HPDE6-E6E7 (cell line): ENCODE measurements at regions not wholly inside any gene's neighbourhood (a gene's known extent, or its start where the extent isn't known, plus 50 kb on each side); places are given as distances from the start of the nearest gene placed in this dataset.

Experiments used
- DNase-seq: peaks from one replicate; pipeline ENCODE4 v3.0.0; 2011; ENCODE audit warnings: missing footprints; ENCODE audit errors: extremely low spot score

DNA sequence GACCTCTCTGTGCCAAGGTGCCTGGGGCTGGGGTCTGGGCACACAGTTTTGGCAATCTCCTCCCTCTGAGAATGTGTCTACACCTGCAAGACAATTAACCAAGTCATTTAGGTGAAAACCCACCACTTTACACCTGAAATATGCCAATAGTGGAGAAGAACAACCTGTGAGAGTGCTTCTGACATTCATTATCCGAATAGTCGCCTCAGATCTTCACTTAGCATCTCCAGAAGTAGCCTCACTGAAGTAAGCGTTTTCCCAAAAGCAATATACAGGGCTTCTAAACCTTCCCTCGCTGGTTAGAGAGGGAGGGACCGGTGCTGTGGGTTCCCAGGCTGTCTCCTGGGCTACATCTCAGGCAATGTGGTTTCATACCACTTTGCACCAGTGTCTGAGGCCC is 173.5 kb downstream of the DDX1 start:
- no peak for DNase-seq

DNA sequence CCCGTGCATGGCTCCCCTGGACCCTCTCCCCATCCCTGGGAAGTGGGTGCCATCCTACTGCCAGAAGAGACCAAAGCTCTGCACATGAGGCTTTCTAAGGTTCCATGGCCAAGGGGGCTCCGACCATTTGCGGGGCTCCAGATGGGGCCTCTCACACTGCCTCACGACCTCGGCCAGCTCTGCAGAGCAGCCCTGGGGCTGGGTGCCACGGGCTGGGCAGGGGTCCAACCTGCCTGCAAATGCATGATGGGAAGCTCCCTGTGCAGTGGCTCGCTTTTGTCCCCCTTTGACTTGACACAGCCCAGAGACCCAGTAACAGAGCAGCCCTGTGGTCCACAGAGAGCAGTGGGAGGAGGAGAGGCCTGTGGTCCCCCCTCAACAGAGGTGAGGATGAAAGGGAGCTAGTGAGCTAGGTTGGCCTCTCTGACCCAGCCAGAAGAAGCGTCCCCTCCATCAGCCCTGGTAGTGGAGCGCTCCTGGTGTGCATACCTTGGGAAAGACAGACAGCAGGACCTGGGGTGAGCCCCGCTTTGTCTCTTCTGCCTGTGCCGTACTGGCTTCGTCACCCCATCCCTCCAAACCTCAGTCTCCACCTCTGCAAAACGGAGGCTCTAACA is 174.1 kb downstream of the DDX1 start:
- no peak for DNase-seq

DNA sequence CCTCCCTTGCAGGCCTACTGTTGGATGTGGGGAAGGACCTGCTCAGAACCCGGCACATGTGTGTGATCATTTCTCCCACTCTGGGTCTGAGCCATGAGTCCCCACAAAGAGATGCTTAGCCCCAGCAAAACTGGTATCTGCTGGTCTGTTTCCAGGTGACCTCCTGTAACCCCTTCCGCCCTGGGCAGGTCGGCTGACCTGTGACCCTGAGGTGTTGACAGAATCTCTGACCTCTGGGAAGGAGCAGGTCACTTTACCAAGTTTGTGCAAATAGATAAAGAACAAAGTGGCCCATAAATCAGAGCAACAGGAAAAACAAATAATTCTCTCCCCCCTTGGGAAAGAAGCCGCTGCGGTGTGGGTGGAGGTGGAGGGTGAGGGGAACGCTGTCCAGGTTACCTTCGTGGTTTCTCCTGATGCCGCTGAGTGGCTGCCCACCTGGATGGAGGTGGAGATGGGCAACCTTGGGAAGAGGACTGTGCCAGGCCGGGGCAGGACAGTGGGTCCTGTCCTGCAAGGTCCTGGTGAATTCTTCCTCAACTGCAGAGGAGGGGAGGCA is 174.0 kb upstream of the MYCN start:
- DNase-seq, result no peak

DNA sequence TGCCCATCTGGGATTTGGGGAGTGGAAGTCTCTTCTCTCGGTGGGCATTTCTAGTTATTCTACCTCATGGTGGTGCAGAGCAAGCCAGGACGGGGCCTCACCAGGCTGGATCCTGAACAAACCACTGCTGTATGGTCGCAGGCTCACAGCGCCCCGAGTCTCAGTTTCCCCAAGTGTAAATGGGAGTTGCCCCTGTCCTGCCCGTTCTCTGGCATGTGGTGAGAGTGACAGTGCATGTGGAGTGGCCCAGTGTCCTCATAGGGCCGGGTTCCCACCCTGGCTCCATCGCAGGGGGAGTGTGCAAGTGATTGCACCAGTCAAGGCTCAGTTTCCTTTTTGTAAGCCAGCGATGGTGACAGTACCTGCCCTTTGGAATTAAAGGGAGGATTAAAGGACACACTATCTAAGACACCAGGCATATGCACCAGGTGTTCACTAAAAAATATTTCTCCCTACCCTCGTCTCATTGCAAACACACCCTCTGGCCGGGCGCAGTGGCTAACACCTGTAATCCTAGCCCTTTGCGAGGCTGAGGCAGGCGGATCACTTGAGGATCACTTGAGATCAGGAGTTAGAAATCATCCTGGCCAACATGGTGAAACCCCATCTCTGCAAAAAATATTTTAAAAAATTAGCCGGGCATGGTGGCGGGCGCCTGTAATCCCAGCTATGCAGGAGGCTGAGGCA is 173.3 kb upstream of the MYCN start:
- no peak for DNase-seq

DNA sequence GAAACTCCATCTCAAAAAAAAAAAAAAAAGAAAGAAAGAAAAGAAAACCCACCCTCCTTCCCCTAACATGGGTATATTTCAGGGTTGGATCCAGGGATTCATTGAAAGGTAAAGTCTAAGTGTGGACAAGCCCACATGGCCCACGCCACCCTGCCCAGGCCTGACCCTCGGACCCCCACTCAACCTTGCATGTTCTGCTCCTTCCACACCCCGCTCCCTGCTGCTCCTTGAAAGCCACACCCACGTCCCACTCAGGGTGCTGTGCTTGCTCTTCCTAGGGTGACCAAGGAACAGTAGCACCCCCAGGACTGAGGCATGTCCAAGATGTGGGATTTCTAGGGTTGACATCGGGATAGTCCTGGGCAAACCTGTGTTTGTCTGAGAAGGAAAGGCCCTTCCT is 172.7 kb upstream of the MYCN start:
- DNase-seq, result no peak

DNA sequence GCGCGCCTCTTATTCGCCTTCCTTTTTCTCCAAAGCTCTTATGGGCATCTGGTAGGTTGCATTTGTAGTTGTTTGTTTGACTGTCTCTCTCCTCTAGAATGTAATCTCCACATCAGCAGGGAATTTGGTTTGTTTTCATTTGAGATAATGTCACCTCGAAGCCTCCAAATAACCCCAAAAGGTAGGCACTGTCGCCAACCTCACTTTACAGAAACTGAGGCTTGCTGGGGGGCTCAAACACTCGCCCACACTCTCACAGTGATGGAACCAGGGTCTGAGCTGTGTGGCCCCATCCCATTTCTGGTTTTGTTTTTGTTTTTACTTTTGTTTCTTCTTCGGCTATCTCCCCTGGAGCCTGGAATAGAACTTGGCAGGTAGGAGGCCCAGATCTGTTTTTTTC is 172.2 kb upstream of the MYCN start:
- DNase-seq, result no peak

DNA sequence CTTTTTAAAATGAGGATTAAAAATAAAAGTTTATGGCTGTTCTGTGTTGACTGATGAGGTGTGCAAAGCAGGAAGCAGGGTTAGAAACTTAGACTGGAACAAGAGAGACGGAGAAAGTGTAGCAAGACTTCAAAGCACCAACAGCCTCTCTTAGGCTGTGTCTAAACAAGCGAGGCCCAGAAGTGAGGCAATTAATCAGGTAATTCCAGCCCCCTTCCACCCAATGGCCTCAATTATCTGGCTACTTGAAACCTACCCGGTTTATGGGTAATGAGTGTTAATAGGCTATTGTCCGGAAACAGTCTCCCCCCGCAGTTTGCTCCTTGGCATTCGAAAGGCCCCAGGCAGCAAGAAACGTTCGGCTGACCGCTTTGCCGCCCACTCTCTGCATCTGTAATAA is 171.7 kb upstream of the MYCN start:
- no peak for DNase-seq

DNA sequence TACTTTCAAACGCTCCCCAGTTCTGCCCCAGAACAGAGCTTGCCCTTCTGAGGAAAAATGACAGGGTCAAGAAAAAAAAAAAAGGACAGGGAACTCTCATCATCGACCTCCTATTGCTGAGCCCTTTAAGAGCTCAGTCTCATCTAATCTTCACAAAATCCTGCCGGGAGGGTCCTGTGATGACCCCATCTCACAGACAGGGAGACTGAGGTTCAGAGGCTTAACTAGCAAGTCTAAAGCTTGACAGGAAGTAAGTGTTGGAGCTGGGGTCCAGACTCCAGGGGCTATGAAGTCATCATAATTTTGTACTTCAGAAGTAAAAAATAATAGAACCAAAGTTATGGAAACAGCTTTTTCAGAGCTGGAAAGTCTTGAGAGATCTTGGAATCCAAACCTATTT is 171.1 kb upstream of the MYCN start:
- no peak for DNase-seq

DNA sequence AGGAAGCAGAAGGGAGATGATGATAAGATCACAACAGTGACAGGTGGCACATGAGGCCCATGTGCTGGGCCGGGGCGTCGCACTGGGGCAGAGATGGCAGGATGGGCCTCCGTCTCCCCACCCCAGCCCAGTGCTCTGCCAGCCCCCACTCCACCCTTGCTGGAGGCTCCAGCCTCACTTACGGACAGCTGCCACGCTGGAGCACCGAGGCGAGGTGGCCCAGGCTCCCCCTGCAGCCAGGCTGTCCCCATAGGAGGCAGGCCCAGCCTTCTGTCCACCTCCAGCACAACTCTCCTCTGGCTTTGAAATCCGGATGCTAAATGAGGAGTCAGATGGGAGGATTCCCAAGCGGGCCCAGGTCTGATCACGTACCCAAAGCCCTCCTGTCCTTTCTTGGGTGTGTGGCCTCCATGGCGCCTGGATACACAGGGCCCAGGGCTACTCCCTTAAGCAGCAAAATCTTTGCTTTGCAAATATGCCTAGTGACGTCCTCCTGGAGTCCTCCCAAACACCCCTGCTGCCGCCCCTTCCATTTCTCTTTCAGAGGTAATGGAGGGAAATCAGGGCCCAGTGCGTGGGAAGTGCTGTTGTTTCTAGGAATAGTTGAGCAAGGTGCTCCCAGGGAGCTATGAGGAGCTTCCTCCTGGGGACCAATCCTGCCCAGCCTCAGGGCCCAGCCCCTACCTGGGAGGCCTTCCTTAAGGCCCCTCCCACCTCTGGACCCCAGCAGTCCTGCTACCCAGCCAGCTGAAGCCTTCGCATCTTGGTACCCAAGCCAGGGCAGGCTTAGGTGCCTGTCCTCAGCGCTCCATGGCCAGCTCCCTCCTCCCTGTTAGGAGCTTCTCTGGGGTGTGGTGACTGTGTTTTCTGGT is 170.4 kb upstream of the MYCN start:
- no peak for DNase-seq

DNA sequence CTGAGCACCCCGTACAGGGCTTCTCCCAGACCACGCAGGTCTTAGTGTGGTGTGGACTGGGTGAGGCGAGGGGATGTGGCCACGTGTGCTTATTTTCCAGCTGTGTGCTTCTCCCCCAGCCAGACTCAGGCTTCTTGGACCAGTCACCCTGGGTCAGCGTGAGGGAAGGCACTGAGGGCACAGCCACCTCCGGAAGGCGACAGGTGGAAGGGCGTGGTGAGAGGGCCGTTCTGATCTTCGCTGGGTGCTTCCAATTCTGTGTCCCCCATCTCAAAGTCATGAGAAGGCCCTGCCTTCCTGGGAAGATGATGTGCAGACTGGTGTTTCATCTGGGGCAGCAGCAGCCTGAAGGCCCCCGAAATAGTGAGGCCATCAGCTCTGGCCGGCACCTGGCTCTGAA is 169.7 kb upstream of the MYCN start:
- no peak for DNase-seq

DNA sequence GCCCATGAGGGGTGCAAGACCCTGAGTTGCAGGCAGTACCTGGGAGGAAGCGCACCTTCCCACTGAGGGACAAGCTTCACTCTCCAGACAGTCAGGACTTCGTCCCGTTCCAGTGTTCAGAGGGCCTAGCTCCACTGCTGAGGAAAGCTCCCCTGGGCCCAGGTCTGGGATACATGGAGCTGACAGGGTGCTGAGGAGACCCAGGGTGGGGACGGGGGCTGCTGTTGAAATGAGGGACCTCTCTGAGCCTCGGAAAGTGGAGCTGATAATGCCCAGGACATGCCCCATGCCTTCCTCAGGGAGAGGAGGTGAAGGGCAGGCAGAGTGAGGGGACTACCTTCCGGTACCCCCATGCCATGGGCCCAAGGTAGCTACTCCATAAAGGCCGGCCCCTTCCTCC is 169.2 kb upstream of the MYCN start:
- DNase-seq, result no peak

DNA sequence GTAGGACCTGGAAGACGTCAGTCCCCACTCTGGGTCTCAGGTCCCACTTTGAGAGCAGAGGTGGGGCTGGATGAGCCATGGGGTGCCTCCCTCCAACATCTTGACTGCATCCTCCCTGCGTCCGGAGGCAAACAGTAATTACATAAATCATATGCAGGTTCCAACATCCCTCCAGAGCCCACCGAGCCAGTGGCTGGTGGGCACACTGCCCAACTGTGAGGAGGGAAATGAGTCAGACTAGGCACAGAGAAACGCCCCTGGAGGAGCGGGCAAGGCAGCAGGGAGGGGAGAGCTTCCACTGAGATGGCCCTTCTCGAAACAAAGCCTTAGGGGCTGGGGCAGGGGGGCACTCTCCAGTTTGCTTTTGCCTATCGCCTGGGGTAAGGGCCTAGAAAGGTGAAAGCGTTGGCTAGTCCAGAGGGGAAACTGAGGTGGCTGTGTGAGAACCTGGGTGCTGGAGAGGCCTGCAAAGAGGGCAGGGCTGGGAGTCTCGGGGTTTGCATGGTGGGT is 168.2 kb upstream of the MYCN start:
- no peak for DNase-seq

DNA sequence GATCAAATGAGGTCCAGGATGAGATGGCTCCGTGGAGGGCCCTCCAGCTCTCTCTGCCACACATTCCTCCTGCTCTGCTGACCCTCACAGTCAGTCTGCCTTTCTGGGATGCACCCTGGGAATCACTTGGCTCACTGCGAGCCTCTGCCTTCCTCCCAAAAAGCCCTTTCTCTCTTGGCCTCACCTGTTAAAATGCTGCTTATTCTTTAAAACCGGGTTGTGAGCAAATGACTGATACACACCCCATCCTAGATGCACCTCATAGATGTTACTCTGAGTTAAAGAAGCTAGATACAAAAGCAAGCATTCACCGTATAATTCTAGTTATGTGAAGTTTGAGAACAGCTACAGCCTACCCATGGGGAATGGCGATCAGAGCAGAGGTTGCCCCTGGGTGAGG is 167.7 kb upstream of the MYCN start:
- DNase-seq, result no peak

DNA sequence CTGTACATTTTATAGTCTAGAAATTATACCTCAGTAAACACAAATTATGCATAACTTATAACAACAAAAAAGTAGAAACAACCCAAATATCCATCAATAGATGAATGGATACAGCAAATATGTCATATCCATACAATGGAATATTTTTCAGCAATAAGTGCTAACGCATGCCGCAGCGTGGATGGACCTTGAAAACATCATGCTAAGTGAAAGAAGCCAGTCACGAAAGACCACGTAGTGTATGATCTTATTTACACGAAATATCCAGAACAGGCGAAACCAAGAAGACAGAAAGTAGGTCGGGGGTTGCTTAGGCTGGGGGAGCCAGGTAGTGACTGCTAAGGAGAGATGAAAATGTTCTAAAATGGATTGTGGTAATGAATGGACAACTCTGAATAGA is 167.1 kb upstream of the MYCN start:
- no peak for DNase-seq

DNA sequence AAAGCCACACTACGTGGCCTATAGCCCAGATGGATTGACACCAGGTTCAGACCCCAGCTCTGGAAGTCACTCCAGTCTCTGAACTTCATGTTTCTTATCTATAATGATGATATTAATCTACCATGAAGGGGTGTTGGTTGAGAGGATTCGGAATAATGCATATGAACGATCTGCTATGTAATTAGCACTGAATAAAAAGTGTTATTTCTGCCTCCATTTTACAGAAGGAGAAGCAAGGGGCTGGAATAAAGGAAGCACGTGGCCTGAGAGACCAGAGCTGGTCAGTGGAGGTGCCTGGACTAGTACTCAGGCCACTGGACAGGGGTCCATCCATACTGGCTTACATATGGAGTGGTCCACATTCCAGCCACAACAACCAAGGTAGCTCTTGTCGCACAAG is 166.5 kb upstream of the MYCN start:
- no peak for DNase-seq

DNA sequence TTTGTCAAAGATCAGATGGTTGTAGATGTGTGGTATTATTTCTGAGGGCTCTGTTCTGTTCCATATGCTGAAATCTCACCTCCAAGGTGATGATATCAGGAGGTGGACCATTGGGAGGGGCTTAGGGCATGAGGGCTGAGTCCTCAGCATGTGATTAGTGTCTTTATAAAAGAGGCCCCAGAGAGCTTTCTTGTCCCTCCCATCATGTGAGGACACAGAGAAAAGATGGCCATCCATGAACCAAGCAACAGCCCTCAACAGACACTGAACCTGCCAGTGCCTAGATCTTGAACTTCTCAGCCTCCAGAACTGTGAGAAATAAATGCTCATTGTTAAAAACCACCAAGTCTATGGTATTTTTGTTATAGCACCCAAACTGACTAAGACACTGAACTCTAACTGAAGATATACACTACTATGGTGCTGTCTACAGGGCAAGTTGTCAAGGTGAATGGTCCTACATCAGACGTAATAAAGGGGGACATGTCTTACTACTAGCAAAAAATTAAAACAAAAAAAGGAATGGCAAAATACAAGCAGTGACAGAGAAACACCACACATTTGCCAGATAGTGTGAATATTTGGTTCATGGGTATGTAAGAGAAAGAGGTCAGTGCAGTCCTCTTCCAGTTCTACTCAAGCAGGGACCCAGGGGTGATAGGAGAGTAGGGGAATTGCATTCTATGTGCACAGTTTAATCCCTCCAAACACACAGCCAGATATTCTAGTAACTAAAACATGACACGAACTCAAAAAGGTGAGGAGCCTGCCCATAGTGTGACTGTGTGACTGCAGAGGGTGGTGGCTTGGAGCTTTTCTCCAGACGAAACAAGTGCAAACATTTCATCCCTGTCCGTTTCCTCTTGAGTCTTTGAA is 164.4 kb upstream of the MYCN start:
- DNase-seq, result no peak

DNA sequence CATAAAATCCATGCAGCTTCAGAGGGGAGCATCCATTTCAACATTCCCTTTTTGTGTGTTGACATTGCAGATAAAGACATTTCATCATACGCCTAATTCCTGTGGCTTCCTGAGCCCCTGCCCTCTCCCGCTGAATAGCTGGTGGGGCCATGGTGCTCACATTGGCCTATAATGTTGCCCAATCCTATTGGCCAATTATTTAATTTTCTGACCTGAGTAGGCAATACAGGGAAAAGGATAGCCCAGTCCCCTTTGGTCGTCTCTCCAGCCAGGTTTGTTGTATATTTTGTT is 163.8 kb upstream of the MYCN start:
- DNase-seq, result no peak

DNA sequence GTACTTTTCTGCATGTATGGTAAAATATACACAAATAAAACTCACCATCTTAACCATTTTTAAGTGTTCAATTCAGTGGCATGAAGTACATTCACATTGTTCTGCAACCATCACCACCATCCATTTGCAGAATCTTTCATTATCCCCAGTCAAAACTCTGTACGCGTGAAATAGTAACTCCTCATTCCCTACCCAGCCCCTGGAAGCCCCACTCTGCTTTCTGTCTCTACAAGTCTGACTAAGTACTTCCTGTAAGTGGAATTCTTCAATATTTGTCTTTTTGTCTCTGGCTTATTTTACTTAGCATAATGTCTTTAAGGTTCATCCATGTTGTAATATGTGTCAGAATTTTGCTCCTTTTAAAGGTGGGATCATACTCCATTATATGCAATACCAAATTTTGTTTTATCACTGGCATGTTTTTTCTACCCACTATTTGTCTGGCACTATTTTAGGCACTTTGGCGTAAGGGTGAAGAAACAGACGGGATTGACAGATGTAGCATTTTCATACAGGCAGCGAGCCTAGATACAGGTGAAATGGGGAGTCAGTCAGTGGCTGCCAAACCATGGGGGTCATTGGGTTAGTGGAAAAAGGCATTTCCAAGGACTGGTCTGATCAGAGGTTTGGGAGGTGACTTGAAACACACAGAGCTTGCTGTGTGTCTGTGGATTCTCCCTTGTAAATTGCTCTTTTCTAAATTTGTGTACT is 163.2 kb upstream of the MYCN start:
- DNase-seq, result no peak

DNA sequence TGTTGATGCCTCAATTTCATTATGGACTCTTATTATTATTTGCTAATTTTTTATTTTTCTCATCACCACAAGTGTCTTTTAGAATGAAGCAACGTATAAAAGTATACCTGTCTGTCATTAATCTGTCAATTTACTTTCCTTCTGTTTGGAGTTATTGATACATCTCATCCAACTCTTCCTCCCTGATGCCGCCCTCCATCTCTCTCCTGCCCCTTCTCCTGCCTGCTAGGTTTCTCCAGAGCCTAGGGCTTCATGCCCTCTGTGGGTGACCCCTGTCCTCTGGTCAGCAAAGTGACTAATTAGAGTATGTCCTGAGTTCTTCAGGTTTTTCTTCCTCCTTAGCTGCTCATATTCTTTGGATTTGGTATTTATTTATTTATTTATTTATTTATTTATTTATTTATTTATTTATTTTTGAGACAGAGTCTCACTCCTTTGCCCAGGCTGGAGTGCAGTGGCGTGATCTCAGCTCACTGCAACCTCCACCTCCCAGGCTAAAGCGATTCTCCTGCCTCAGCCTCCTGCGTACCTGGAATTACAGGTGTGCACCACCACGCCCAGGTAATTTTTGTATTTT is 162.5 kb upstream of the MYCN start:
- DNase-seq, result no peak

DNA sequence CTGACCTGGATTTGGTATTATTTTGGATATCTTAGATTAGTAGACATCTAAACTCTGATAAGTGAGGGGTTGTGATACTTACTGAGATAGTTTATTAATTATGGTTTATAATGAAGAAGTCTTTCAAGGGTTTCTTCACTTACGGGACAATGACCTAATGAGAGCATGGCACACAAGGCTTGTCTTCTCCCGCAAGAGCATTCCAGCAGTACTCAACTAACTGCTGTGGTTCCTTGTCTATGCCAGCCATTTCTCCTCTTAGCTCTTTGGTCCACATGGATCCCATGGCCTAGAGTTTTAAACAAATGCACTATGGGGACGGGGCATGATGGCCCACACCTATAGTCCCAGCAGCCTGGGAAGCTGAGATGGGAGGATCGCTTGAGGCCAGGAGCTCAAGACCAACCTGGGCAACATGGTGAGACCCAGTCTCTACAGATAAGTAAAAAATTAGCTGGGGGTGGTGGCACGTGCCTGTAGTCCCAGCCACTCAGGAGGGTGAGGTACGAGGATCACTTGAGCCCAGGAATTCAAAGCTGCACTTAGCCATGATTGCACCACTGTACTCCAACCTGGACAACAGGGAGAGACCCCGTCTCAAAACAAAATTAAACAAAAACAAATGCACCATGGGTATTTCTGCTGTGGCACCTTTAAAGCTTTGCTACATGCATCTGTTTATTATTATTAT is 161.7 kb upstream of the MYCN start:
- DNase-seq, result no peak
